Astrocyte (in vitro differentiated cells and primary cell): ENCODE measurements at regions not wholly inside any gene's neighbourhood (a gene's known extent, or its start where the extent isn't known, plus 50 kb on each side); places are given as distances from the start of the nearest gene placed in this dataset.

Experiments used
- DNase-seq: peaks from one replicate; pipeline ENCODE4 v3.0.0-alpha.2; 2010; ENCODE audit warnings: low read depth
- FAIRE-seq: peaks from 2 replicates; lab custom pipeline; 2011; peaks lifted over from hg19 to GRCh38; lab: Jason Lieb, UNC
- H2AFZ ChIP-seq: 2 replicates; pipeline ENCODE4 v1.6.0; 2012; ENCODE audit warnings: low read depth, low read length, inconsistent platforms
- H3K27ac ChIP-seq: 2 replicates; pipeline ENCODE4 v1.5.1; 2011; ENCODE audit warnings: low read depth, low read length, inconsistent platforms
- H3K27me3 ChIP-seq: 2 replicates; pipeline ENCODE4 v1.6.0; 2011; ENCODE audit warnings: low read length, inconsistent platforms; ENCODE audit not compliant: insufficient read depth
- H3K36me3 ChIP-seq: 2 replicates; pipeline ENCODE4 v1.5.1; 2011; ENCODE audit warnings: low read length, inconsistent platforms; ENCODE audit not compliant: insufficient read depth
- H3K4me1 ChIP-seq: 2 replicates; pipeline ENCODE4 v1.5.1; 2011; ENCODE audit warnings: low read length, inconsistent platforms; ENCODE audit not compliant: insufficient read depth
- H3K4me2 ChIP-seq: 2 replicates; pipeline ENCODE4 v1.6.0; 2012; ENCODE audit warnings: low read length, inconsistent platforms
- H3K4me3 ChIP-seq: 2 replicates; pipeline ENCODE4 v1.5.1; 2011; ENCODE audit warnings: low read depth, mild to moderate bottlenecking, low read length, inconsistent platforms; ENCODE audit not compliant: insufficient read depth
- H3K79me2 ChIP-seq: 2 replicates; pipeline ENCODE4 v1.6.0; 2012; ENCODE audit warnings: mild to moderate bottlenecking, low read length, inconsistent platforms; ENCODE audit not compliant: insufficient read depth
- H3K9ac ChIP-seq: 2 replicates; pipeline ENCODE4 v1.6.0; 2012; ENCODE audit warnings: mild to moderate bottlenecking, low read length, inconsistent platforms
- H3K9me3 ChIP-seq: 2 replicates; pipeline ENCODE4 v1.5.1; 2012; ENCODE audit warnings: low read depth, mild to moderate bottlenecking, low read length, inconsistent platforms; ENCODE audit not compliant: insufficient read depth
- H4K20me1 ChIP-seq: 2 replicates; pipeline ENCODE4 v1.6.0; 2012; ENCODE audit warnings: low read length, inconsistent platforms; ENCODE audit not compliant: insufficient read depth
- H3K27ac Mint-ChIP-seq: one replicate; pipeline ENCODE4 v1.8.0; 2021; ENCODE audit warnings: mild to moderate bottlenecking, mixed read lengths; ENCODE audit not compliant: unreplicated experiment
- H3K27me3 Mint-ChIP-seq: one replicate; pipeline ENCODE4 v1.8.0; 2021; ENCODE audit warnings: low read depth, mixed read lengths; ENCODE audit not compliant: unreplicated experiment
- H3K36me3 Mint-ChIP-seq: one replicate; pipeline ENCODE4 v1.8.0; 2021; ENCODE audit warnings: low read depth, mixed read lengths; ENCODE audit not compliant: unreplicated experiment
- H3K4me1 Mint-ChIP-seq: one replicate; pipeline ENCODE4 v1.8.0; 2021; ENCODE audit warnings: low read depth, mixed read lengths; ENCODE audit not compliant: unreplicated experiment
- H3K4me3 Mint-ChIP-seq: one replicate; pipeline ENCODE4 v1.8.0; 2021; ENCODE audit warnings: mild to moderate bottlenecking, moderate library complexity, mixed read lengths; ENCODE audit not compliant: unreplicated experiment
- H3K9me3 Mint-ChIP-seq: one replicate; pipeline ENCODE4 v1.8.0; 2021; ENCODE audit warnings: mild to moderate bottlenecking, mixed read lengths; ENCODE audit not compliant: unreplicated experiment
- CTCF ChIP-seq: IDR thresholded peaks from 2 replicates; pipeline ENCODE4 v1.5.1; 2011; ENCODE audit warnings: low read depth, mild to moderate bottlenecking, inconsistent platforms, low read length, moderate library complexity; ENCODE audit not compliant: insufficient read depth
- EZH2 ChIP-seq: IDR thresholded peaks from 2 replicates; pipeline ENCODE4 v1.6.1; 2012; ENCODE audit warnings: mild to moderate bottlenecking, low read length, inconsistent platforms; ENCODE audit not compliant: insufficient read depth

GRCh38 chr5:34597034-34598027 lies 58.8 kb upstream of the RAI14 start:
- Mint-ChIP-seq H3K4me3 (no peak overlapping the region), H3K27ac (no peak overlapping the region), H3K27me3 (no peaks in the 10 kb centered on the region), H3K4me1 (peaks cover 18% of the 10 kb centered on the region), H3K36me3 (no peaks in the 10 kb centered on the region), H3K9me3 (peaks cover 4% of the 10 kb centered on the region)
- H3K27me3 ChIP-seq = no peaks in the 10 kb centered on the region
- TF ChIP-seq CTCF = no peak
- TF ChIP-seq EZH2 = no peak
- H3K4me3 ChIP-seq = no peak overlapping the region
- H3K9ac ChIP-seq = peak overlapping the region; percentile 32
- no peaks in the 10 kb centered on the region for H3K36me3 ChIP-seq
- H3K4me2 ChIP-seq = peak overlapping the region; percentile 68
- peaks cover 26% of the 10 kb centered on the region for H3K4me1 ChIP-seq
- H4K20me1 ChIP-seq = no peaks in the 10 kb centered on the region
- H3K9me3 ChIP-seq = no peaks in the 10 kb centered on the region
- H3K27ac ChIP-seq = peak overlapping the region; percentile 88
- peak overlapping the region; percentile 56 for H2AFZ ChIP-seq
- DNase-seq (no peak), FAIRE-seq (no peak)
- no peaks in the 10 kb centered on the region for H3K79me2 ChIP-seq

GRCh38 chr5:34598177-34598794 lies 57.8 kb upstream of the RAI14 start:
- Histone ChIP-seq H3K9ac (peak overlapping the region; percentile 63), H3K27ac (peak overlapping the region; percentile 88), H3K4me3 (peak overlapping the region; percentile 22), H2AFZ (no peak overlapping the region), H3K27me3 (no peaks in the 10 kb centered on the region), H3K9me3 (no peaks in the 10 kb centered on the region), H3K79me2 (no peaks in the 10 kb centered on the region), H3K4me2 (peak overlapping the region; percentile 68), H3K36me3 (no peaks in the 10 kb centered on the region), H3K4me1 (peaks cover 26% of the 10 kb centered on the region), H4K20me1 (no peaks in the 10 kb centered on the region)
- Mint-ChIP-seq H3K4me3 (no peak overlapping the region), H3K4me1 (peaks cover 18% of the 10 kb centered on the region), H3K36me3 (no peaks in the 10 kb centered on the region), H3K9me3 (peaks cover 4% of the 10 kb centered on the region), H3K27me3 (no peaks in the 10 kb centered on the region), H3K27ac (no peak overlapping the region)
- TF ChIP-seq EZH2 = no peak
- no peak for TF ChIP-seq CTCF
- DNase-seq = peak; percentile 96
- peak; percentile 56 for FAIRE-seq
